SH-SY5Y (cell line): ENCODE measurements at regions not wholly inside any gene's neighbourhood (a gene's known extent, or its start where the extent isn't known, plus 50 kb on each side); places are given as distances from the start of the nearest gene placed in this dataset.

Experiments used
- GATA2 ChIP-seq: IDR thresholded peaks from 2 replicates; pipeline ENCODE4 v1.6.1; 2011; ENCODE audit warnings: mild to moderate bottlenecking, low read depth, low read length
- GATA3 ChIP-seq: IDR thresholded peaks from 2 replicates; pipeline ENCODE4 v1.6.1; 2011; ENCODE audit warnings: low read depth, mild to moderate bottlenecking, low read length, moderate library complexity

DNA sequence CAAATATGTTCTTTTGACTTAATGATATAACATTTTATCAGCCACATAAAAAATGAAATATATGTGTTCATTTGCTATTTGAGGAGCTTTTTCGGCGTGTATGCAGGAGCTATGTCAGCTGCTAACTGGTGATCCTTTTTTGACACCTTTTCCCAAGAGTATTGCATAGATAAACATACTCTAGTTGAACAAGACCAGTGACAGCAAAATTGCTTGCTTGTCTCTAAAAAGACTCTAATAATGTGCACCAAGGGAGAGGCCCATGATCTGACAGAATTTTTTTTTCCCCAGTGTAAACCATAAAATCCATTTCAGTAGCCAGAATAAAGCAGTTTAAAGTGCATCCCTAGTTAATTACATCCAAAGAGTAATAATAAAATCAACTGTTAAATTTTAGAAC lies 103.6 kb upstream of the BARHL2 start:
- no peak for TF ChIP-seq GATA2
- TF ChIP-seq GATA3: no peak
